ENCODE measurements at regions not wholly inside any gene's neighbourhood (a gene's known extent, or its start where the extent isn't known, plus 50 kb on each side); places are given as distances from the start of the nearest gene placed in this dataset.

DNA sequence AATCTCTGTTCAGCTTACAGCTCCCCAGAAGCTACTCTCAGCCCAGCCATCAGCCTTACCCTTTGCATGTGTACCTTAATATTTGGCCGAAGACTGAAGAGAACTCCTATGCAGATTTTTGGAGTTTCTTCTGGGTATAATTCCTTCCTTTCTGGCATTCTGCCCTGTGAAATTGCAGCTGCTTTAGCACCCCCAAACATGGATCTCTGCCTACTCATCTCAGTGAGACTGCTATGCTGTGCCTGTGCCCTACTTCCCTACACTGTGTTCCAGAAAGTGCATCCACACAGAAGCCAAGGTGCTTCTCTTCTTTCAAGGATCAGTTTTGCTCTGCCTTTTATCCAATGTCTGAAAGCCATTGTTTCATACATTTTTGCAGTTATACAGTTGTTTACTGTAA lies 81.6 kb downstream of the NPY start:
- TF ChIP-seq, protein P1, sequence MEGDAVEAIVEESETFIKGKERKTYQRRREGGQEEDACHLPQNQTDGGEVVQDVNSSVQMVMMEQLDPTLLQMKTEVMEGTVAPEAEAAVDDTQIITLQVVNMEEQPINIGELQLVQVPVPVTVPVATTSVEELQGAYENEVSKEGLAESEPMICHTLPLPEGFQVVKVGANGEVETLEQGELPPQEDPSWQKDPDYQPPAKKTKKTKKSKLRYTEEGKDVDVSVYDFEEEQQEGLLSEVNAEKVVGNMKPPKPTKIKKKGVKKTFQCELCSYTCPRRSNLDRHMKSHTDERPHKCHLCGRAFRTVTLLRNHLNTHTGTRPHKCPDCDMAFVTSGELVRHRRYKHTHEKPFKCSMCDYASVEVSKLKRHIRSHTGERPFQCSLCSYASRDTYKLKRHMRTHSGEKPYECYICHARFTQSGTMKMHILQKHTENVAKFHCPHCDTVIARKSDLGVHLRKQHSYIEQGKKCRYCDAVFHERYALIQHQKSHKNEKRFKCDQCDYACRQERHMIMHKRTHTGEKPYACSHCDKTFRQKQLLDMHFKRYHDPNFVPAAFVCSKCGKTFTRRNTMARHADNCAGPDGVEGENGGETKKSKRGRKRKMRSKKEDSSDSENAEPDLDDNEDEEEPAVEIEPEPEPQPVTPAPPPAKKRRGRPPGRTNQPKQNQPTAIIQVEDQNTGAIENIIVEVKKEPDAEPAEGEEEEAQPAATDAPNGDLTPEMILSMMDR (IDR thresholded peaks at IDR 0.05), result no peak
- TF ChIP-seq POLR2A (IDR thresholded peaks at IDR 0.05) (no peak), EP300 (IDR thresholded peaks at IDR 0.05) (no peak)

Measured in ovary (tissue), 3 donors.